Panc1 (cell line): ENCODE measurements at regions not wholly inside any gene's neighbourhood (a gene's known extent, or its start where the extent isn't known, plus 50 kb on each side); places are given as distances from the start of the nearest gene placed in this dataset.

Experiments
- ATAC-seq: fragments of 200-7000 bp; cut with Tn5 transposase; 2 replicates; pipeline ENCODE4 v1.9.1; 2020; ENCODE audit warnings: mild to moderate bottlenecking, moderate library complexity
- BruUV-seq: library from RNA; stranded (reverse); fragments of 400-500 nt; replicated peaks from 2 replicates; lab custom pipeline; 2021; lab: Mats Ljungman, UMichigan
- CTCF ChIA-PET: fragments of 300-600 bp; sonication (Branson Sonifier 250); formaldehyde crosslinking; loops from one replicate; lab custom pipeline; 2022; ENCODE audit warnings: antibody characterized with exemption; lab: Charles Lee
- POLR2A ChIA-PET: fragments of 300-600 bp; sonication (Branson Sonifier 250); formaldehyde crosslinking; loops from one replicate; lab custom pipeline; 2022; ENCODE audit warnings: antibody characterized with exemption; lab: Charles Lee
- DNase-seq: peaks from one replicate; pipeline ENCODE4 v3.0.0-alpha.2; 2010; ENCODE audit warnings: low read depth, low spot score
- H3K27ac ChIP-seq: 2 replicates; pipeline ENCODE4 v1.5.1; 2011; ENCODE audit warnings: mild to moderate bottlenecking, low read length, inconsistent platforms
- H3K27me3 ChIP-seq: fragments of 200-500 bp; sonication (Bioruptor generic); 2 replicates; pipeline ENCODE4 v1.6.0; 2014; ENCODE audit warnings: low read length, inconsistent platforms; ENCODE audit not compliant: control insufficient read depth, insufficient read depth
- H3K36me3 ChIP-seq: fragments of 200-500 bp; sonication (Bioruptor generic); 2 replicates; pipeline ENCODE4 v1.5.1; 2014; ENCODE audit warnings: inconsistent platforms, mild to moderate bottlenecking, low read length, moderate library complexity; ENCODE audit not compliant: control insufficient read depth, insufficient read depth
- H3K4me1 ChIP-seq: 2 replicates; pipeline ENCODE4 v1.5.1; 2011; ENCODE audit warnings: inconsistent platforms, mild to moderate bottlenecking, low read length, moderate library complexity; ENCODE audit not compliant: control insufficient read depth, insufficient read depth
- H3K4me3 ChIP-seq, 2 experiments: 2 replicates each; pipeline ENCODE4 v1.5.1; 2011 to 2012; ENCODE audit warnings: low read depth in 2 of 2, low read length in 2 of 2, mild to moderate bottlenecking in 2 of 2, inconsistent platforms in 1 of 2, moderate library complexity in 1 of 2
- H3K9me3 ChIP-seq: fragments of 200-500 bp; sonication (Bioruptor generic); 2 replicates; pipeline ENCODE4 v1.5.1; 2014; ENCODE audit warnings: low read depth, mild to moderate bottlenecking, inconsistent platforms, low read length, moderate library complexity; ENCODE audit not compliant: control insufficient read depth, insufficient read depth
- POLR2AphosphoS5 ChIP-seq: IDR thresholded peaks from 2 replicates; pipeline ENCODE4 v1.6.1; 2012; ENCODE audit warnings: mild to moderate bottlenecking, low read depth, low read length, moderate library complexity
- REST ChIP-seq, 2 experiments: IDR thresholded peaks; 2 replicates each; pipeline ENCODE4 v1.6.1; 2011 to 2012; ENCODE audit warnings: low read depth in 2 of 2, control low read depth in 1 of 2, low read length in 1 of 2, mild to moderate bottlenecking in 1 of 2, moderate library complexity in 1 of 2; ENCODE audit not compliant: insufficient read depth in 1 of 2
- SIN3A ChIP-seq: IDR thresholded peaks from 2 replicates; pipeline ENCODE4 v1.6.1; 2012; ENCODE audit warnings: low read depth, mild to moderate bottlenecking, low read length, moderate library complexity, borderline replicate concordance; ENCODE audit not compliant: insufficient read depth
- TCF7L2 ChIP-seq: IDR thresholded peaks from 2 replicates; pipeline ENCODE4 v1.6.1; 2011; ENCODE audit warnings: mild to moderate bottlenecking, low read depth, low read length, inconsistent platforms
- in situ Hi-C: cut with HindIII; loops from 2 replicates; pipeline ENCODE4 v1.10.0; 2016; ENCODE audit warnings: low sequenced_read_pairs, low pct_unique_long_range_greater_than_20kb
- intact Hi-C: fragments of 100-400 bp; cut with micrococcal nuclease; formaldehyde crosslinking; loops from one replicate; pipeline ENCODE4 v1.10.0; 2022; ENCODE audit not compliant: unreplicated experiment
- TF ChIP-seq, protein P1 (sequence below): fragments of 450-650 bp; IDR thresholded peaks from 2 replicates; pipeline ENCODE4 v1.5.1; 2017; ENCODE audit warnings: mild to moderate bottlenecking

DNA sequence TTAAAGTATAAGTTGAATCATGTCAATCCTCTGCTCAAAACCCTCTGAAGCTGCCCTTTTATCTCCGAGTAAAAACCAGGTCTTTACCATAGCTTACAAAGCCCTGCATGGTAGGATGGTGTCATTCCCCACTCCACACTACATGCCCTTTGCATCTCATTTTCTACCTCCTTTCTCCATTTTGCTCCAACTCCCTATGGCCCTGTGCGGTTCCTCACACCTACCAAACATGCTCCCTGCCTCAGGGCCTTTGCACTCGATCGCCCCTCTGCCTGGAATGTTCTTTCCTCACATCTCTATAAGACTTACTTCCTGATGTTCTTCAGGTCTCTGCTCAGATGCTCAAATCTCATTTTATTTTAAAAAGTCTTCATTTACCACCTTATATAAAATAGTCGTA lies 80.7 kb downstream of the MYL12B start:
- DNase-seq (no peak), ATAC-seq (no peak)
- Histone ChIP-seq H3K27ac (peak overlapping the region; percentile 27; the same call in 1 of the 2 replicates), H3K4me1 (peaks cover 3% of the 10 kb centered on the region; the same call in 1 of the 2 replicates), H3K4me3 (no peak overlapping the region), H3K27me3 (no peaks in the 10 kb centered on the region), H3K36me3 (no peaks in the 10 kb centered on the region), H3K9me3 (no peaks in the 10 kb centered on the region)
- ChIA-PET CTCF (no interaction called here), POLR2A (no interaction called here)
- TF ChIP-seq TCF7L2 (no peak), SIN3A (no peak), REST (IDR thresholded peaks at IDR 0.05; ENCODE audit: insufficient read depth in 1 of 2, low read depth in 2 of 2, low read length in 1 of 2) (no peak), POLR2AphosphoS5 (no peak)
- TF ChIP-seq, protein P1, sequence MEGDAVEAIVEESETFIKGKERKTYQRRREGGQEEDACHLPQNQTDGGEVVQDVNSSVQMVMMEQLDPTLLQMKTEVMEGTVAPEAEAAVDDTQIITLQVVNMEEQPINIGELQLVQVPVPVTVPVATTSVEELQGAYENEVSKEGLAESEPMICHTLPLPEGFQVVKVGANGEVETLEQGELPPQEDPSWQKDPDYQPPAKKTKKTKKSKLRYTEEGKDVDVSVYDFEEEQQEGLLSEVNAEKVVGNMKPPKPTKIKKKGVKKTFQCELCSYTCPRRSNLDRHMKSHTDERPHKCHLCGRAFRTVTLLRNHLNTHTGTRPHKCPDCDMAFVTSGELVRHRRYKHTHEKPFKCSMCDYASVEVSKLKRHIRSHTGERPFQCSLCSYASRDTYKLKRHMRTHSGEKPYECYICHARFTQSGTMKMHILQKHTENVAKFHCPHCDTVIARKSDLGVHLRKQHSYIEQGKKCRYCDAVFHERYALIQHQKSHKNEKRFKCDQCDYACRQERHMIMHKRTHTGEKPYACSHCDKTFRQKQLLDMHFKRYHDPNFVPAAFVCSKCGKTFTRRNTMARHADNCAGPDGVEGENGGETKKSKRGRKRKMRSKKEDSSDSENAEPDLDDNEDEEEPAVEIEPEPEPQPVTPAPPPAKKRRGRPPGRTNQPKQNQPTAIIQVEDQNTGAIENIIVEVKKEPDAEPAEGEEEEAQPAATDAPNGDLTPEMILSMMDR = no peak
- no TSS peak for BruUV-seq
- intact Hi-C loops (no loop called here), in situ Hi-C loops (no loop called here)

- ChIA-PET CTCF (no interaction called here), POLR2A (no interaction called here)
- TF ChIP-seq REST (IDR thresholded peaks at IDR 0.05; ENCODE audit: insufficient read depth in 1 of 2, low read depth in 2 of 2, low read length in 1 of 2) (no peak), POLR2AphosphoS5 (no peak), SIN3A (no peak), TCF7L2 (no peak)
- TF ChIP-seq, protein P1 = no peak
- in situ Hi-C loops (no loop called here), intact Hi-C loops (no loop called here)
- no peak for DNase-seq
- Histone ChIP-seq H3K9me3 (no peaks in the 10 kb centered on the region), H3K27me3 (no peaks in the 10 kb centered on the region), H3K36me3 (no peaks in the 10 kb centered on the region), H3K4me1 (peaks cover 4% of the 10 kb centered on the region; the same call in 1 of the 2 replicates), H3K27ac (0 out of 2 replicates have a peak overlapping the region, but pooled peaks have one; percentile 2), H3K4me3 (no peak overlapping the region)
- no peak for ATAC-seq
- no TSS peak for BruUV-seq
Observed at GRCh38 chr18:3345452-3345851, 83.5 kb downstream of the MYL12B start.
